GM12878 (cell line): ENCODE measurements at regions not wholly inside any gene's neighbourhood (a gene's known extent, or its start where the extent isn't known, plus 50 kb on each side); places are given as distances from the start of the nearest gene placed in this dataset.

Source experiments
- ATAC-seq: fragments of 200-7000 bp; cut with Tn5 transposase; 3 replicates; pipeline ENCODE4 v1.9.1; 2020; ENCODE audit warnings: mild to moderate bottlenecking, moderate library complexity
- BruUV-seq: library from RNA; stranded (reverse); fragments of 400-500 nt; replicated peaks from 2 replicates; lab custom pipeline; 2021; lab: Mats Ljungman, UMichigan
- CTCF ChIA-PET: fragments of 300-600 bp; sonication (Branson Sonifier 250); formaldehyde crosslinking; extraction: SDS; loops from one replicate; lab custom pipeline; 2021; ENCODE audit warnings: inconsistent platforms; lab: Yijun Ruan, JAX
- POLR2A ChIA-PET: fragments of 350-600 bp; formaldehyde crosslinking; extraction: SDS; loops from one replicate; lab custom pipeline; 2021; ENCODE audit warnings: inconsistent platforms; lab: Charles Lee
- RAD21 ChIA-PET: fragments of 300-600 bp; sonication (Branson Sonifier 250); formaldehyde crosslinking; loops from one replicate; lab custom pipeline; 2023; ENCODE audit warnings: antibody characterized with exemption; ENCODE audit not compliant: unreplicated experiment; lab: Charles Lee
- SMC1A ChIA-PET: fragments of 300-600 bp; sonication (Branson Sonifier 250); formaldehyde crosslinking; loops from one replicate; lab custom pipeline; 2023; ENCODE audit not compliant: unreplicated experiment, uncharacterized antibody; lab: Charles Lee
- DNase-seq: peaks from one replicate; pipeline ENCODE4 v3.0.0-alpha.2; 2011; ENCODE audit warnings: low read depth, low spot score
- FAIRE-seq: peaks from 3 replicates; lab custom pipeline; 2011; peaks lifted over from hg19 to GRCh38; lab: Jason Lieb, UNC
- H2AFZ ChIP-seq: 2 replicates; pipeline ENCODE4 v1.6.0; 2011; ENCODE audit warnings: low read depth, low read length, control low read depth; ENCODE audit not compliant: control insufficient read depth
- H3K27ac ChIP-seq: 2 replicates; pipeline ENCODE4 v1.5.1; 2011; ENCODE audit warnings: control low read depth; ENCODE audit not compliant: control insufficient read depth, insufficient read depth
- H3K27me3 ChIP-seq, 2 experiments: replicated peaks in 1 of 2; 2 replicates each; pipeline versions ENCODE4 v1.6.0 to v1.6.1; 2011; ENCODE audit warnings: low read length in 1 of 2; ENCODE audit not compliant: control insufficient read depth in 2 of 2, insufficient read depth in 2 of 2
- H3K36me3 ChIP-seq, 2 experiments: 2 replicates each; pipeline ENCODE4 v1.5.1; 2011; ENCODE audit warnings: low read length in 1 of 2; ENCODE audit not compliant: control insufficient read depth in 2 of 2, insufficient read depth in 2 of 2
- H3K4me1 ChIP-seq: 2 replicates; pipeline ENCODE4 v1.6.1; 2011; ENCODE audit warnings: mild to moderate bottlenecking, low read length, moderate library complexity, mixed read lengths; ENCODE audit not compliant: control insufficient read depth, insufficient read depth
- H3K4me2 ChIP-seq: 2 replicates; pipeline ENCODE4 v1.6.0; 2011; ENCODE audit warnings: control low read depth; ENCODE audit not compliant: control insufficient read depth, insufficient read depth
- H3K4me3 ChIP-seq: fragments of 200-600 bp; sonication (generic); 2 replicates; pipeline ENCODE4 v1.5.1; 2016
- H3K79me2 ChIP-seq: 2 replicates; pipeline ENCODE4 v1.6.0; 2011; ENCODE audit warnings: low read length; ENCODE audit not compliant: control insufficient read depth, insufficient read depth
- H3K9ac ChIP-seq: 2 replicates; pipeline ENCODE4 v1.8.0; 2011; ENCODE audit warnings: low read length, control low read depth, mixed read lengths; ENCODE audit not compliant: control insufficient read depth, insufficient read depth
- H3K9me3 ChIP-seq: replicated peaks from 3 replicates; pipeline ENCODE4 v1.5.1; 2011; ENCODE audit warnings: mild to moderate bottlenecking, low read length; ENCODE audit not compliant: control insufficient read depth, insufficient read depth
- H4K20me1 ChIP-seq: 2 replicates; pipeline ENCODE4 v1.6.0; 2011; ENCODE audit not compliant: control insufficient read depth, insufficient read depth
- PAX8 ChIP-seq: fragments of 450-650 bp; IDR thresholded peaks from 2 replicates; pipeline ENCODE4 v1.6.1; 2017; ENCODE audit warnings: mild to moderate bottlenecking, moderate library complexity
- SPI1 ChIP-seq: IDR thresholded peaks from 2 replicates; pipeline ENCODE4 v1.6.1; 2011; ENCODE audit warnings: low read depth, mild to moderate bottlenecking, low read length, moderate library complexity, borderline replicate concordance; ENCODE audit not compliant: insufficient read depth
- WGBS: methylation state at CpG from one replicate; pipeline ENCODE4 v1.1.6; 2016; ENCODE audit warnings: low lambda C conversion rate; ENCODE audit not compliant: insufficient replicate concordance, insufficient coverage; ENCODE audit errors: missing lambda C conversion rate; 5-methylcytosine and 5-hydroxymethylcytosine counted together
- in situ Hi-C: fragments of 300-500 bp; cut with MboI; formaldehyde crosslinking; loops from 9 replicates; pipeline ENCODE4 v1.14.3; 2018; ENCODE audit warnings: mixed read lengths
- intact Hi-C: fragments of 100-400 bp; cut with micrococcal nuclease; formaldehyde crosslinking; loops from one replicate; pipeline ENCODE4 v1.14.2; 2022; ENCODE audit not compliant: unreplicated experiment
- TF ChIP-seq, protein P1 (sequence below): fragments of 450-650 bp; IDR thresholded peaks from 2 replicates; pipeline ENCODE4 v1.6.1; 2014; ENCODE audit warnings: mild to moderate bottlenecking
- TF ChIP-seq, protein P2 (sequence below): fragments of 150-350 bp; IDR thresholded peaks from 2 replicates; pipeline ENCODE4 v1.6.1; 2016; ENCODE audit warnings: low read depth, low read length

DNA sequence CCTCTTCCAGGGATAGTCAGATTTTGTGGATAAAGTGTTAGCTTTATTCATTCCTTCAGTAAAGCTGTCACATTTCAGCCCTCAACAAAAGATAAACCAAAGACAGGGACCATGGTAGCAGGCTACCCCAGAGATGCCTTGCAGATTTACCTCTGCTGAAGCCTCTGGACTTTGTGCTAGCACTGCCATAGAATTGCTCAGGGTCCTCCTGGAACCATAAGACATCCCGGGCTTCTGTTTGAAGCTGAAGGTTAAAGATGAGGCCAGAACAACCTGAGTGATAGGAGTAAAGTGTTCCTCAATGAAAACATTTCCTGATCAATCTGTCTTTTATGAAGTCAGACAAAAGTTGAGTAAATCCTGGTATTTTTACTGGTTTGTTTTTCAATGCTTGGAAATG lies 57.5 kb upstream of the ARL15 start:
- no peak for DNase-seq
- BruUV-seq = no TSS peak
- Histone ChIP-seq H3K4me3 (no peak overlapping the region), H2AFZ (no peak overlapping the region), H3K36me3 (no peaks in the 10 kb centered on the region), H3K9ac (no peak overlapping the region), H3K4me1 (no peaks in the 10 kb centered on the region), H3K9me3 (no peaks in the 10 kb centered on the region), H3K79me2 (no peaks in the 10 kb centered on the region), H3K4me2 (no peak overlapping the region), H4K20me1 (no peaks in the 10 kb centered on the region), H3K27ac (no peak overlapping the region), H3K27me3 (no peaks in the 10 kb centered on the region)
- SMC1A ChIA-PET = interaction anchor here (1.0 to 1.9 kb wide), 4 partner anchors 11 to 88 kb away, joined by 4 read pairs; partner anchors contain the start of gene HSPB3
- CTCF ChIA-PET = interaction anchor here (0.8 to 1.1 kb wide), 3 partner anchors 52 to 124 kb away, joined by 3 to 5 read pairs (median 4); no protein-coding TSS in a partner anchor
- no peak for FAIRE-seq
- POLR2A ChIA-PET = interaction anchor here (1.2 kb wide), 1 partner anchor 57 kb away, joined by 4 read pairs; the partner anchor contains the start of gene ARL15
- ATAC-seq = no peak
- intact Hi-C loops = no loop called here
- RAD21 ChIA-PET = no interaction called here
- 40% methylated on average over 1 of the region's 1 CpG for WGBS
- TF ChIP-seq SPI1 (no peak), PAX8 (no peak)
- TF ChIP-seq, protein P1, sequence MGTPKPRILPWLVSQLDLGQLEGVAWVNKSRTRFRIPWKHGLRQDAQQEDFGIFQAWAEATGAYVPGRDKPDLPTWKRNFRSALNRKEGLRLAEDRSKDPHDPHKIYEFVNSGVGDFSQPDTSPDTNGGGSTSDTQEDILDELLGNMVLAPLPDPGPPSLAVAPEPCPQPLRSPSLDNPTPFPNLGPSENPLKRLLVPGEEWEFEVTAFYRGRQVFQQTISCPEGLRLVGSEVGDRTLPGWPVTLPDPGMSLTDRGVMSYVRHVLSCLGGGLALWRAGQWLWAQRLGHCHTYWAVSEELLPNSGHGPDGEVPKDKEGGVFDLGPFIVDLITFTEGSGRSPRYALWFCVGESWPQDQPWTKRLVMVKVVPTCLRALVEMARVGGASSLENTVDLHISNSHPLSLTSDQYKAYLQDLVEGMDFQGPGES = no peak
- TF ChIP-seq, protein P2, sequence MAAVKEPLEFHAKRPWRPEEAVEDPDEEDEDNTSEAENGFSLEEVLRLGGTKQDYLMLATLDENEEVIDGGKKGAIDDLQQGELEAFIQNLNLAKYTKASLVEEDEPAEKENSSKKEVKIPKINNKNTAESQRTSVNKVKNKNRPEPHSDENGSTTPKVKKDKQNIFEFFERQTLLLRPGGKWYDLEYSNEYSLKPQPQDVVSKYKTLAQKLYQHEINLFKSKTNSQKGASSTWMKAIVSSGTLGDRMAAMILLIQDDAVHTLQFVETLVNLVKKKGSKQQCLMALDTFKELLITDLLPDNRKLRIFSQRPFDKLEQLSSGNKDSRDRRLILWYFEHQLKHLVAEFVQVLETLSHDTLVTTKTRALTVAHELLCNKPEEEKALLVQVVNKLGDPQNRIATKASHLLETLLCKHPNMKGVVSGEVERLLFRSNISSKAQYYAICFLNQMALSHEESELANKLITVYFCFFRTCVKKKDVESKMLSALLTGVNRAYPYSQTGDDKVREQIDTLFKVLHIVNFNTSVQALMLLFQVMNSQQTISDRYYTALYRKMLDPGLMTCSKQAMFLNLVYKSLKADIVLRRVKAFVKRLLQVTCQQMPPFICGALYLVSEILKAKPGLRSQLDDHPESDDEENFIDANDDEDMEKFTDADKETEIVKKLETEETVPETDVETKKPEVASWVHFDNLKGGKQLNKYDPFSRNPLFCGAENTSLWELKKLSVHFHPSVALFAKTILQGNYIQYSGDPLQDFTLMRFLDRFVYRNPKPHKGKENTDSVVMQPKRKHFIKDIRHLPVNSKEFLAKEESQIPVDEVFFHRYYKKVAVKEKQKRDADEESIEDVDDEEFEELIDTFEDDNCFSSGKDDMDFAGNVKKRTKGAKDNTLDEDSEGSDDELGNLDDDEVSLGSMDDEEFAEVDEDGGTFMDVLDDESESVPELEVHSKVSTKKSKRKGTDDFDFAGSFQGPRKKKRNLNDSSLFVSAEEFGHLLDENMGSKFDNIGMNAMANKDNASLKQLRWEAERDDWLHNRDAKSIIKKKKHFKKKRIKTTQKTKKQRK = no peak
- in situ Hi-C loops = no loop called here
